A673 (cell line): ENCODE measurements at regions not wholly inside any gene's neighbourhood (a gene's known extent, or its start where the extent isn't known, plus 50 kb on each side); places are given as distances from the start of the nearest gene placed in this dataset.

ENCODE experiments used
- EZH2 ChIP-seq: fragments of 200-600 bp; sonication (generic); IDR thresholded peaks from 2 replicates; pipeline ENCODE4 v1.6.1; 2017; ENCODE audit warnings: borderline replicate concordance, low read depth, mild to moderate bottlenecking, mixed read lengths, antibody characterized with exemption, low read length; ENCODE audit not compliant: poor library complexity, severe bottlenecking
- TF ChIP-seq, protein P1 (sequence below): fragments of 300-800, 200-600 bp; sonication (generic); conservative IDR thresholded peaks from 2 replicates; pipeline ENCODE4 v1.5.1; 2017; ENCODE audit warnings: low read depth, mild to moderate bottlenecking, antibody characterized with exemption, low read length, moderate library complexity, mixed read lengths

DNA sequence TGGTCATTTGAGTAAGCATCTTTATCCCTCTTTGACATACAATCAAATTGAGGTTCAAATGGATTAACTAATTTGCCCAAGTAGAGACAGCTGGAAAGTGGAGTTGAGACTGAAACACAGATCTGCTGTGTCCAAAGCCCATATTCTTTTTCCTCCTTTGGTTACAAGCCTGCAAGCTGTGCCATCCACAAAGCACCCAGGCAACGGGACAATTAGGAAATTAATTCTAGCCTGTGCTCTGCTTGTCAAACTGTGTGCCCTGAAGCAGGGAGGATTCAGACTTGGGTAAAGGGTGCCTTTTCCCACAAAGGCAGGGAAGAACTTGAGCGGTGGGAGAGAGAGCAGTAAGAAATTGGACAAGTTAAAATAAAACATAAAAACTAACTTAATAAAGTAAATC, 127.9 kb downstream of the DTWD1 start:
- TF ChIP-seq, protein P1, sequence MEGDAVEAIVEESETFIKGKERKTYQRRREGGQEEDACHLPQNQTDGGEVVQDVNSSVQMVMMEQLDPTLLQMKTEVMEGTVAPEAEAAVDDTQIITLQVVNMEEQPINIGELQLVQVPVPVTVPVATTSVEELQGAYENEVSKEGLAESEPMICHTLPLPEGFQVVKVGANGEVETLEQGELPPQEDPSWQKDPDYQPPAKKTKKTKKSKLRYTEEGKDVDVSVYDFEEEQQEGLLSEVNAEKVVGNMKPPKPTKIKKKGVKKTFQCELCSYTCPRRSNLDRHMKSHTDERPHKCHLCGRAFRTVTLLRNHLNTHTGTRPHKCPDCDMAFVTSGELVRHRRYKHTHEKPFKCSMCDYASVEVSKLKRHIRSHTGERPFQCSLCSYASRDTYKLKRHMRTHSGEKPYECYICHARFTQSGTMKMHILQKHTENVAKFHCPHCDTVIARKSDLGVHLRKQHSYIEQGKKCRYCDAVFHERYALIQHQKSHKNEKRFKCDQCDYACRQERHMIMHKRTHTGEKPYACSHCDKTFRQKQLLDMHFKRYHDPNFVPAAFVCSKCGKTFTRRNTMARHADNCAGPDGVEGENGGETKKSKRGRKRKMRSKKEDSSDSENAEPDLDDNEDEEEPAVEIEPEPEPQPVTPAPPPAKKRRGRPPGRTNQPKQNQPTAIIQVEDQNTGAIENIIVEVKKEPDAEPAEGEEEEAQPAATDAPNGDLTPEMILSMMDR = no peak
- TF ChIP-seq EZH2 = no peak
